ENCODE measurements at regions not wholly inside any gene's neighbourhood (a gene's known extent, or its start where the extent isn't known, plus 50 kb on each side); places are given as distances from the start of the nearest gene placed in this dataset.

DNA sequence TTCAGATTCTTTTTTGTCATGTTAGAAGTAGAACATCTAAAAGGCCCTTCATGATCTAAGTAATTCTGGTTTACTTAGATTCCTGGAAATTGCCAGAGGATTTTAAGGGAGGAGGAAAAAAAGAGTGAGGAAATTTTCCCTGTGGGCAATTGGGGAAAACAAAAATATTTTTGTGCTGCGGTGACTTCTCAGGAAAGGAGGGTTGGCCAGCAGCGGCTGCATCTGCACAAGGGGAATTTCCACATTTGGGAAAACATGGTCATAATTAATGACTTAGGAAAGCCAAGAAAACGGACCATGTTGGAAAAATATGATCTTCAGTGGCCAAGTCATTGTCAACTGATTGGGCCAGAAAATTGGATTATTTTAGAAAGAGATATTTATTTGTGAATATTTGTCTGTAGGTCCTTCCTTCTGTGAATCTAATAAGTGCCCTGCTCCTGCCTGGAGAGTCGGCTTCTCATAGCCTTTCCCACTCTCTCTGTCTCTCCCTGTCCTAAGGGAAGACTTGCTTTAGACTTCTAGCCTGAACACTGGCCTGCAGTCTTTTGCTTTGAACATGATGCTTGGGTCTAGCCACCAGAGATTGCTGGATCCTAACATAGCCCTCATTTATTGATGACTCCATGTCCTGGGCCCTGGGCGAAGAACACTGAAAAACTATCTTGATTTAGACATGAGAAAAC, 124.2 kb upstream of the MKLN1 start:
- TF ChIP-seq, protein P1, sequence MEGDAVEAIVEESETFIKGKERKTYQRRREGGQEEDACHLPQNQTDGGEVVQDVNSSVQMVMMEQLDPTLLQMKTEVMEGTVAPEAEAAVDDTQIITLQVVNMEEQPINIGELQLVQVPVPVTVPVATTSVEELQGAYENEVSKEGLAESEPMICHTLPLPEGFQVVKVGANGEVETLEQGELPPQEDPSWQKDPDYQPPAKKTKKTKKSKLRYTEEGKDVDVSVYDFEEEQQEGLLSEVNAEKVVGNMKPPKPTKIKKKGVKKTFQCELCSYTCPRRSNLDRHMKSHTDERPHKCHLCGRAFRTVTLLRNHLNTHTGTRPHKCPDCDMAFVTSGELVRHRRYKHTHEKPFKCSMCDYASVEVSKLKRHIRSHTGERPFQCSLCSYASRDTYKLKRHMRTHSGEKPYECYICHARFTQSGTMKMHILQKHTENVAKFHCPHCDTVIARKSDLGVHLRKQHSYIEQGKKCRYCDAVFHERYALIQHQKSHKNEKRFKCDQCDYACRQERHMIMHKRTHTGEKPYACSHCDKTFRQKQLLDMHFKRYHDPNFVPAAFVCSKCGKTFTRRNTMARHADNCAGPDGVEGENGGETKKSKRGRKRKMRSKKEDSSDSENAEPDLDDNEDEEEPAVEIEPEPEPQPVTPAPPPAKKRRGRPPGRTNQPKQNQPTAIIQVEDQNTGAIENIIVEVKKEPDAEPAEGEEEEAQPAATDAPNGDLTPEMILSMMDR (optimal IDR thresholded peaks at IDR 0.05 in 1 of 3, IDR thresholded peaks at IDR 0.05 in 1 of 3, conservative IDR thresholded peaks at IDR 0.05 in 1 of 3; ENCODE audit: extremely low read depth in 1 of 3, insufficient read depth in 2 of 3, low read length in 3 of 3), result no peak
- no peak for TF ChIP-seq EZH2 (IDR thresholded peaks at IDR 0.05; ENCODE audit: low read length)

Measured in keratinocyte (primary cell).